Endothelial cell of umbilical vein (primary cell): ENCODE measurements at regions not wholly inside any gene's neighbourhood (a gene's known extent, or its start where the extent isn't known, plus 50 kb on each side); places are given as distances from the start of the nearest gene placed in this dataset.

Source experiments
- BruUV-seq: library from RNA; stranded (reverse); fragments of 400-500 nt; replicated peaks from 2 replicates; lab custom pipeline; 2021; lab: Mats Ljungman, UMichigan
- CTCF ChIA-PET: fragments of 300-600, 350-600 bp; sonication (Branson Sonifier 250); formaldehyde crosslinking; loops from one replicate; lab custom pipeline; 2021; ENCODE audit warnings: antibody characterized with exemption, inconsistent platforms; lab: Charles Lee
- POLR2A ChIA-PET: fragments of 300-600, 350-600 bp; sonication (Branson Sonifier 250); formaldehyde crosslinking; loops from one replicate; lab custom pipeline; 2021; ENCODE audit warnings: antibody characterized with exemption, inconsistent platforms; lab: Charles Lee
- DNase-seq: peaks from one replicate; pipeline ENCODE4 v3.0.0-alpha.2; 2011; ENCODE audit warnings: low read depth, low spot score
- FAIRE-seq: peaks from 2 replicates; lab custom pipeline; 2011; peaks lifted over from hg19 to GRCh38; lab: Jason Lieb, UNC
- H2AFZ ChIP-seq: 2 replicates; pipeline ENCODE4 v1.6.0; 2012; ENCODE audit warnings: low read depth, low read length, control low read depth, inconsistent platforms
- H3K27ac ChIP-seq: 2 replicates; pipeline ENCODE4 v1.5.1; 2011; ENCODE audit warnings: low read depth, mild to moderate bottlenecking, control low read depth, low read length, moderate library complexity; ENCODE audit not compliant: insufficient read depth
- H3K27me3 ChIP-seq, 2 experiments: 2 replicates each; pipeline versions ENCODE4 v1.6.0 to v1.6.1; 2011; ENCODE audit warnings: low read length in 2 of 2, mixed read lengths in 1 of 2; ENCODE audit not compliant: control insufficient read depth in 2 of 2, insufficient read depth in 2 of 2
- H3K36me3 ChIP-seq, 2 experiments: 2 replicates in 1 of 2; 3 replicates in 1 of 2; pipeline ENCODE4 v1.5.1; 2011; ENCODE audit warnings: low read length in 2 of 2, mild to moderate bottlenecking in 1 of 2, moderate library complexity in 1 of 2; ENCODE audit not compliant: control insufficient read depth in 2 of 2, insufficient read depth in 2 of 2; ENCODE audit errors: extremely low read depth in 1 of 2
- H3K4me1 ChIP-seq: 3 replicates; pipeline ENCODE4 v1.5.1; 2011; ENCODE audit warnings: mild to moderate bottlenecking, low read length; ENCODE audit not compliant: control insufficient read depth, insufficient read depth; ENCODE audit errors: extremely low read depth
- H3K4me2 ChIP-seq: 2 replicates; pipeline ENCODE4 v1.6.1; 2011; ENCODE audit warnings: low read length, control low read depth, mixed read lengths; ENCODE audit not compliant: insufficient read depth
- H3K4me3 ChIP-seq, 3 experiments: fragments of 200-600 bp in 1 of 3; sonication (generic), shearing (Covaris generic) in 1 of 3; replicated peaks in 1 of 3; 2 replicates each; pipeline ENCODE4 v1.5.1; 2011 to 2016; ENCODE audit warnings: control low read depth in 3 of 3, low read length in 3 of 3, mild to moderate bottlenecking in 2 of 3, inconsistent platforms in 1 of 3, low read depth in 1 of 3, moderate library complexity in 1 of 3; ENCODE audit not compliant: insufficient read depth in 1 of 3
- H3K79me2 ChIP-seq: 2 replicates; pipeline ENCODE4 v1.6.0; 2012; ENCODE audit warnings: low read length, inconsistent platforms; ENCODE audit not compliant: control insufficient read depth, insufficient read depth
- H3K9ac ChIP-seq: replicated peaks from 2 replicates; pipeline ENCODE3; 2011; ENCODE audit warnings: low read length, control low read depth; ENCODE audit not compliant: insufficient read depth; ENCODE audit errors: extremely low read depth
- H3K9me1 ChIP-seq: replicated peaks from 3 replicates; pipeline ENCODE4 v1.6.0; 2011; ENCODE audit warnings: mild to moderate bottlenecking, low read length; ENCODE audit not compliant: control insufficient read depth, insufficient read depth; ENCODE audit errors: extremely low read depth
- H3K9me3 ChIP-seq: replicated peaks from 2 replicates; pipeline ENCODE4 v1.5.1; 2012; ENCODE audit warnings: low read length, inconsistent platforms; ENCODE audit not compliant: control insufficient read depth, insufficient read depth
- H4K20me1 ChIP-seq: replicated peaks from 2 replicates; pipeline ENCODE3; 2011; ENCODE audit warnings: mild to moderate bottlenecking, low read length; ENCODE audit not compliant: control insufficient read depth, insufficient read depth; ENCODE audit errors: extremely low read depth
- EZH2 ChIP-seq: IDR thresholded peaks from 2 replicates; pipeline ENCODE4 v1.6.1; 2012; ENCODE audit warnings: borderline replicate concordance, low read depth, mild to moderate bottlenecking, moderate library complexity, low read length, inconsistent platforms; ENCODE audit not compliant: severe bottlenecking
- FOS ChIP-seq: IDR thresholded peaks from 2 replicates; pipeline ENCODE4 v1.6.1; 2011; ENCODE audit warnings: mild to moderate bottlenecking, low read length, moderate library complexity, borderline replicate concordance; ENCODE audit not compliant: insufficient read depth
- GATA2 ChIP-seq: IDR thresholded peaks from 2 replicates; pipeline ENCODE4 v1.7.0; 2011; ENCODE audit warnings: low read depth, mild to moderate bottlenecking, moderate library complexity, mixed read lengths, low read length; ENCODE audit not compliant: insufficient read length, insufficient read depth
- JUN ChIP-seq: IDR thresholded peaks from 2 replicates; pipeline ENCODE4 v1.6.1; 2011; ENCODE audit warnings: borderline replicate concordance, low read depth; ENCODE audit not compliant: insufficient read length, insufficient read depth
- MYC ChIP-seq: IDR thresholded peaks from one replicate; pipeline ENCODE4 v1.6.1; 2011; ENCODE audit warnings: mild to moderate bottlenecking, low read depth, low read length
- POLR2A ChIP-seq: IDR thresholded peaks from 2 replicates; pipeline ENCODE4 v1.6.1; 2012; ENCODE audit warnings: low read depth, mild to moderate bottlenecking, control low read depth, low read length
- POLR2AphosphoS5 ChIP-seq: IDR thresholded peaks from 2 replicates; pipeline ENCODE4 v1.6.1; 2012; ENCODE audit warnings: low read depth, mild to moderate bottlenecking, control low read depth, low read length, moderate library complexity; ENCODE audit not compliant: insufficient read depth
- dilution Hi-C: fragments of 300-500 bp; cut with MboI; formaldehyde crosslinking; loops from one replicate; pipeline ENCODE4 v1.15.0; 2019; ENCODE audit warnings: low sequenced_read_pairs; ENCODE audit not compliant: extremely low pct_ligation_motif_present
- intact Hi-C: fragments of 100-400 bp; cut with micrococcal nuclease; formaldehyde crosslinking; loops from one replicate; pipeline ENCODE4 v1.10.0; 2022
- TF ChIP-seq, protein P1 (sequence below): IDR thresholded peaks from 2 replicates; pipeline ENCODE4 v1.6.1; 2011; ENCODE audit not compliant: insufficient read depth, insufficient read length
- TF ChIP-seq, protein P2 (sequence below), 2 donors: IDR thresholded peaks; 1 replicate in 1 of 2; 2 replicates in 1 of 2; pipeline ENCODE4 v1.5.1; 2011; ENCODE audit warnings: low read length in 2 of 2, mild to moderate bottlenecking in 2 of 2, moderate library complexity in 2 of 2, control low read depth in 1 of 2, inconsistent platforms in 1 of 2, low read depth in 1 of 2; ENCODE audit not compliant: insufficient read depth in 1 of 2; ENCODE audit errors: extremely low read depth in 1 of 2

GRCh38 chr1:81671038-81671437 is 129.7 kb upstream of the ADGRL2 start:
- Histone ChIP-seq H3K4me2 (no peak overlapping the region), H4K20me1 (no peaks in the 10 kb centered on the region), H2AFZ (no peak overlapping the region), H3K27ac (no peak overlapping the region), H3K9ac (no peak overlapping the region), H3K79me2 (no peaks in the 10 kb centered on the region), H3K36me3 (no peaks in the 10 kb centered on the region), H3K27me3 (no peaks in the 10 kb centered on the region), H3K9me1 (no peaks in the 10 kb centered on the region), H3K9me3 (no peaks in the 10 kb centered on the region), H3K4me3 (no peak overlapping the region), H3K4me1 (peaks cover 8% of the 10 kb centered on the region)
- ChIA-PET POLR2A (interaction anchor here (0.7 kb wide), 1 partner anchor 1435 kb away, joined by 3 read pairs; no protein-coding TSS in a partner anchor), CTCF (interaction anchor here (1.9 kb wide), 1 partner anchor 89 kb away, joined by 15 read pairs; no protein-coding TSS in a partner anchor)
- dilution Hi-C loops = no loop called here
- TF ChIP-seq FOS = no peak
- TF ChIP-seq JUN = no peak
- no peak for TF ChIP-seq MYC
- TF ChIP-seq GATA2 = no peak
- no peak for TF ChIP-seq POLR2AphosphoS5
- TF ChIP-seq EZH2 = no peak
- no peak for TF ChIP-seq POLR2A
- TF ChIP-seq, protein P1, sequence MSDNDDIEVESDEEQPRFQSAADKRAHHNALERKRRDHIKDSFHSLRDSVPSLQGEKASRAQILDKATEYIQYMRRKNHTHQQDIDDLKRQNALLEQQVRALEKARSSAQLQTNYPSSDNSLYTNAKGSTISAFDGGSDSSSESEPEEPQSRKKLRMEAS = no peak
- TF ChIP-seq, protein P2, sequence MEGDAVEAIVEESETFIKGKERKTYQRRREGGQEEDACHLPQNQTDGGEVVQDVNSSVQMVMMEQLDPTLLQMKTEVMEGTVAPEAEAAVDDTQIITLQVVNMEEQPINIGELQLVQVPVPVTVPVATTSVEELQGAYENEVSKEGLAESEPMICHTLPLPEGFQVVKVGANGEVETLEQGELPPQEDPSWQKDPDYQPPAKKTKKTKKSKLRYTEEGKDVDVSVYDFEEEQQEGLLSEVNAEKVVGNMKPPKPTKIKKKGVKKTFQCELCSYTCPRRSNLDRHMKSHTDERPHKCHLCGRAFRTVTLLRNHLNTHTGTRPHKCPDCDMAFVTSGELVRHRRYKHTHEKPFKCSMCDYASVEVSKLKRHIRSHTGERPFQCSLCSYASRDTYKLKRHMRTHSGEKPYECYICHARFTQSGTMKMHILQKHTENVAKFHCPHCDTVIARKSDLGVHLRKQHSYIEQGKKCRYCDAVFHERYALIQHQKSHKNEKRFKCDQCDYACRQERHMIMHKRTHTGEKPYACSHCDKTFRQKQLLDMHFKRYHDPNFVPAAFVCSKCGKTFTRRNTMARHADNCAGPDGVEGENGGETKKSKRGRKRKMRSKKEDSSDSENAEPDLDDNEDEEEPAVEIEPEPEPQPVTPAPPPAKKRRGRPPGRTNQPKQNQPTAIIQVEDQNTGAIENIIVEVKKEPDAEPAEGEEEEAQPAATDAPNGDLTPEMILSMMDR (IDR thresholded peaks at IDR 0.05; ENCODE audit: extremely low read depth in 1 of 2, insufficient read depth in 1 of 2, low read depth in 1 of 2, low read length in 2 of 2) = no peak
- no peak for DNase-seq
- intact Hi-C loops = loop anchor here (2.0 kb wide), 1 partner anchor 16 kb away; no protein-coding TSS in a partner anchor
- FAIRE-seq = no peak
- no TSS peak for BruUV-seq
